A549 (cell line): ENCODE measurements at regions not wholly inside any gene's neighbourhood (a gene's known extent, or its start where the extent isn't known, plus 50 kb on each side); places are given as distances from the start of the nearest gene placed in this dataset.

Experiments used
- ATAC-seq, 2 experiments: fragments of 200-7000 bp in 1 of 2; fragments of >200 bp in 1 of 2; cut with Nextera tagmentation in 1 of 2; cut with Tn5 transposase in 1 of 2; 3 replicates each; pipeline versions ENCODE4 v1.8.0 to v1.9.1; 2018 to 2020; ENCODE audit warnings: mild to moderate bottlenecking in 1 of 2, moderate library complexity in 1 of 2
- CTCF ChIA-PET: fragments of 300-600 bp; sonication (Branson Sonifier 250); formaldehyde crosslinking; extraction: SDS; loops from one replicate; lab custom pipeline; 2021; ENCODE audit warnings: antibody characterized with exemption, inconsistent platforms; lab: Yijun Ruan, JAX
- POLR2A ChIA-PET: fragments of 350-600 bp; formaldehyde crosslinking; extraction: SDS; loops from one replicate; lab custom pipeline; 2021; ENCODE audit warnings: antibody characterized with exemption, inconsistent platforms; lab: Yijun Ruan, JAX
- DNase-seq, 2 experiments: peaks; one replicate each; pipeline versions ENCODE4 v3.0.0 to v3.0.0-alpha.2; 2011 to 2016; ENCODE audit warnings: low read depth in 1 of 2, low spot score in 1 of 2
- FAIRE-seq: peaks from 2 replicates; lab custom pipeline; 2011; peaks lifted over from hg19 to GRCh38; lab: Jason Lieb, UNC
- H3K27ac ChIP-seq, 2 experiments: fragments of >200 bp; sonication (Bioruptor Twin); formaldehyde crosslinking; 3 replicates each; pipeline ENCODE4 v1.5.1; 2016 to 2017
- H3K4me1 ChIP-seq: fragments of >200 bp; sonication (Bioruptor Twin); formaldehyde crosslinking; 3 replicates; pipeline ENCODE4 v1.6.1; 2016
- H3K4me2 ChIP-seq: fragments of >200 bp; sonication (Bioruptor Twin); formaldehyde crosslinking; 3 replicates; pipeline ENCODE4 v1.6.1; 2016
- H3K4me3 ChIP-seq: fragments of >200 bp; sonication (Bioruptor Twin); formaldehyde crosslinking; 3 replicates; pipeline ENCODE4 v1.5.1; 2016
- H3K9me3 ChIP-seq: fragments of >200 bp; sonication (Bioruptor Twin); formaldehyde crosslinking; 3 replicates; pipeline ENCODE4 v1.6.1; 2016
- CHD2 ChIP-seq: fragments of 150-350 bp; IDR thresholded peaks from 2 replicates; pipeline ENCODE4 v1.6.1; 2014; ENCODE audit warnings: low read length; ENCODE audit not compliant: partially characterized antibody
- CHD4 ChIP-seq: fragments of 200-600 bp; sonication (generic); IDR thresholded peaks from 2 replicates; pipeline ENCODE4 v1.6.1; 2016; ENCODE audit warnings: antibody characterized with exemption, mild to moderate bottlenecking, borderline replicate concordance
- EHF ChIP-seq: fragments of 250-450 bp; sonication (Bioruptor Pico); IDR thresholded peaks from 2 replicates; pipeline ENCODE4 v1.5.0; 2020; ENCODE audit warnings: mild to moderate bottlenecking
- FOSL2 ChIP-seq, 2 experiments: fragments of 450-650 bp in 1 of 2; fragments of >200 bp in 1 of 2; sonication (Bioruptor Twin) in 1 of 2; formaldehyde crosslinking; IDR thresholded peaks; 2 replicates each; pipeline versions ENCODE4 v1.5.0 to v1.6.1; 2016 to 2020; ENCODE audit warnings: mild to moderate bottlenecking in 1 of 2, moderate library complexity in 1 of 2
- FOXS1 ChIP-seq: fragments of 250-450 bp; sonication (Bioruptor Pico); IDR thresholded peaks from 2 replicates; pipeline ENCODE4 v1.5.0; 2020; ENCODE audit warnings: mild to moderate bottlenecking, moderate library complexity
- HEYL ChIP-seq: fragments of 250-450 bp; sonication (Bioruptor Pico); IDR thresholded peaks from 2 replicates; pipeline ENCODE4 v1.8.0; 2021; ENCODE audit warnings: mild to moderate bottlenecking, moderate library complexity
- HOXB5 ChIP-seq: fragments of 250-450 bp; sonication (Bioruptor Pico); IDR thresholded peaks from 2 replicates; pipeline ENCODE4 v1.5.0; 2020; ENCODE audit warnings: mild to moderate bottlenecking, moderate library complexity
- JUN ChIP-seq, 2 experiments: fragments of >200 bp; sonication (Bioruptor Twin); formaldehyde crosslinking; IDR thresholded peaks; 2 replicates in 1 of 2; 3 replicates in 1 of 2; pipeline ENCODE4 v1.6.1; 2016 to 2017
- JUNB ChIP-seq: fragments of >200 bp; sonication (Bioruptor Twin); formaldehyde crosslinking; IDR thresholded peaks from 2 replicates; pipeline ENCODE4 v1.6.1; 2016
- KDM1A ChIP-seq: fragments of 200-600 bp; sonication (generic); IDR thresholded peaks from 2 replicates; pipeline ENCODE4 v1.6.1; 2016; ENCODE audit warnings: low read depth, mild to moderate bottlenecking
- NPAS2 ChIP-seq: fragments of 250-450 bp; sonication (Bioruptor Pico); IDR thresholded peaks from 2 replicates; pipeline ENCODE4 v1.8.0; 2022; ENCODE audit warnings: mild to moderate bottlenecking, moderate library complexity, borderline replicate concordance
- PHF8 ChIP-seq: fragments of 200-600 bp; sonication (generic); IDR thresholded peaks from 2 replicates; pipeline ENCODE4 v1.6.1; 2016; ENCODE audit warnings: low read depth, mild to moderate bottlenecking, antibody characterized with exemption, moderate library complexity, borderline replicate concordance
- SMC3 ChIP-seq: fragments of >200 bp; sonication (Bioruptor Twin); formaldehyde crosslinking; IDR thresholded peaks from 3 replicates; pipeline ENCODE4 v1.6.1; 2018; ENCODE audit warnings: inconsistent platforms
- ZFP36 ChIP-seq: fragments of 450-650 bp; IDR thresholded peaks from 2 replicates; pipeline ENCODE4 v1.6.1; 2014; ENCODE audit warnings: borderline replicate concordance; ENCODE audit not compliant: partially characterized antibody
- ZSCAN20 ChIP-seq: fragments of 250-450 bp; sonication (Bioruptor Pico); IDR thresholded peaks from 2 replicates; pipeline ENCODE4 v1.8.0; 2022; ENCODE audit warnings: mild to moderate bottlenecking, moderate library complexity
- WGBS: methylation state at CpG from one replicate; pipeline ENCODE4 v1.1.6; 2017; ENCODE audit errors: missing lambda C conversion rate; 5-methylcytosine and 5-hydroxymethylcytosine counted together
- TF ChIP-seq, protein P1 (sequence below): fragments of 450-650 bp; IDR thresholded peaks from 2 replicates; pipeline ENCODE4 v1.6.1; 2014; ENCODE audit warnings: antibody characterized with exemption
- TF ChIP-seq, protein P2 (sequence below): fragments of 200-600 bp; sonication (generic); IDR thresholded peaks from 2 replicates; pipeline ENCODE4 v1.6.1; 2016; ENCODE audit warnings: antibody characterized with exemption, mild to moderate bottlenecking, moderate library complexity
- TF ChIP-seq, protein P3 (sequence below): IDR thresholded peaks from 2 replicates; pipeline ENCODE4 v1.6.1; 2012
- TF ChIP-seq, protein P4 (sequence below): IDR thresholded peaks from 2 replicates; pipeline ENCODE4 v1.6.1; 2012; ENCODE audit warnings: low read depth, borderline replicate concordance
- TF ChIP-seq, protein P5 (sequence below): fragments of >200 bp; sonication (Bioruptor Twin); formaldehyde crosslinking; IDR thresholded peaks from 3 replicates; pipeline ENCODE4 v1.6.1; 2016
- TF ChIP-seq, protein P6 (sequence below): fragments of >200 bp; sonication (Bioruptor Twin); formaldehyde crosslinking; IDR thresholded peaks from 3 replicates; pipeline ENCODE4 v1.5.1; 2016

DNA sequence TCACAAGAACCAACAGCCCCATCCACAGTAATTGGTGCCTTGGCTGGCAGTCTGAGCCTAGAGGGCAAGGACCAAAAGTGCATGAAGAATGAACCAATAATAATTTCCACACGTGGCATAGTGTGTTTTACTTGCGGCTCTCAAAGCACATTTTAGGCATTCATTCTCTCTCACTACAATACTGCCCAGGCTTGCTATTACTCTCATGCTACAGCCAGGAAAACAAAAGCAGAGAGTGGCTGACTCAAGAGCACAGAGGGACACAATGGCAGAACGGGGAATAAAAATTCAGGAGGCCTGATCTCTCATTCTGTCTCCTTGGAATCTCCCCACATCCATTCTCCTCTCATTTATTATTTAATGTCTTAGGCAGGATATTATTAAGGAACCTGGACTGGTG, 57.0 kb upstream of the NOL4 start:
- H3K9me3 ChIP-seq = no peaks in the 10 kb centered on the region
- TF ChIP-seq, protein P1, sequence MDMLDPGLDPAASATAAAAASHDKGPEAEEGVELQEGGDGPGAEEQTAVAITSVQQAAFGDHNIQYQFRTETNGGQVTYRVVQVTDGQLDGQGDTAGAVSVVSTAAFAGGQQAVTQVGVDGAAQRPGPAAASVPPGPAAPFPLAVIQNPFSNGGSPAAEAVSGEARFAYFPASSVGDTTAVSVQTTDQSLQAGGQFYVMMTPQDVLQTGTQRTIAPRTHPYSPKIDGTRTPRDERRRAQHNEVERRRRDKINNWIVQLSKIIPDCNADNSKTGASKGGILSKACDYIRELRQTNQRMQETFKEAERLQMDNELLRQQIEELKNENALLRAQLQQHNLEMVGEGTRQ = no peak
- no peak for TF ChIP-seq NPAS2
- TF ChIP-seq, protein P2, sequence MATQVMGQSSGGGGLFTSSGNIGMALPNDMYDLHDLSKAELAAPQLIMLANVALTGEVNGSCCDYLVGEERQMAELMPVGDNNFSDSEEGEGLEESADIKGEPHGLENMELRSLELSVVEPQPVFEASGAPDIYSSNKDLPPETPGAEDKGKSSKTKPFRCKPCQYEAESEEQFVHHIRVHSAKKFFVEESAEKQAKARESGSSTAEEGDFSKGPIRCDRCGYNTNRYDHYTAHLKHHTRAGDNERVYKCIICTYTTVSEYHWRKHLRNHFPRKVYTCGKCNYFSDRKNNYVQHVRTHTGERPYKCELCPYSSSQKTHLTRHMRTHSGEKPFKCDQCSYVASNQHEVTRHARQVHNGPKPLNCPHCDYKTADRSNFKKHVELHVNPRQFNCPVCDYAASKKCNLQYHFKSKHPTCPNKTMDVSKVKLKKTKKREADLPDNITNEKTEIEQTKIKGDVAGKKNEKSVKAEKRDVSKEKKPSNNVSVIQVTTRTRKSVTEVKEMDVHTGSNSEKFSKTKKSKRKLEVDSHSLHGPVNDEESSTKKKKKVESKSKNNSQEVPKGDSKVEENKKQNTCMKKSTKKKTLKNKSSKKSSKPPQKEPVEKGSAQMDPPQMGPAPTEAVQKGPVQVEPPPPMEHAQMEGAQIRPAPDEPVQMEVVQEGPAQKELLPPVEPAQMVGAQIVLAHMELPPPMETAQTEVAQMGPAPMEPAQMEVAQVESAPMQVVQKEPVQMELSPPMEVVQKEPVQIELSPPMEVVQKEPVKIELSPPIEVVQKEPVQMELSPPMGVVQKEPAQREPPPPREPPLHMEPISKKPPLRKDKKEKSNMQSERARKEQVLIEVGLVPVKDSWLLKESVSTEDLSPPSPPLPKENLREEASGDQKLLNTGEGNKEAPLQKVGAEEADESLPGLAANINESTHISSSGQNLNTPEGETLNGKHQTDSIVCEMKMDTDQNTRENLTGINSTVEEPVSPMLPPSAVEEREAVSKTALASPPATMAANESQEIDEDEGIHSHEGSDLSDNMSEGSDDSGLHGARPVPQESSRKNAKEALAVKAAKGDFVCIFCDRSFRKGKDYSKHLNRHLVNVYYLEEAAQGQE = no peak
- TF ChIP-seq, protein P3, sequence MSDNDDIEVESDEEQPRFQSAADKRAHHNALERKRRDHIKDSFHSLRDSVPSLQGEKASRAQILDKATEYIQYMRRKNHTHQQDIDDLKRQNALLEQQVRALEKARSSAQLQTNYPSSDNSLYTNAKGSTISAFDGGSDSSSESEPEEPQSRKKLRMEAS = no peak
- TF ChIP-seq, protein P4, sequence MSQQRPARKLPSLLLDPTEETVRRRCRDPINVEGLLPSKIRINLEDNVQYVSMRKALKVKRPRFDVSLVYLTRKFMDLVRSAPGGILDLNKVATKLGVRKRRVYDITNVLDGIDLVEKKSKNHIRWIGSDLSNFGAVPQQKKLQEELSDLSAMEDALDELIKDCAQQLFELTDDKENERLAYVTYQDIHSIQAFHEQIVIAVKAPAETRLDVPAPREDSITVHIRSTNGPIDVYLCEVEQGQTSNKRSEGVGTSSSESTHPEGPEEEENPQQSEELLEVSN = no peak
- no peak for TF ChIP-seq HOXB5 (CRISPR knock-in tag)
- no peak for TF ChIP-seq CHD4
- no peak for TF ChIP-seq JUNB
- TF ChIP-seq FOSL2 (IDR thresholded peaks at IDR 0.05) = no peak
- TF ChIP-seq FOSL2 (CRISPR knock-in tag; IDR thresholded peaks at IDR 0.05) = no peak
- no peak for TF ChIP-seq ZFP36
- no peak for TF ChIP-seq EHF (CRISPR knock-in tag)
- TF ChIP-seq KDM1A = no peak
- TF ChIP-seq PHF8 = no peak
- no peak for TF ChIP-seq FOXS1 (CRISPR knock-in tag)
- no peak for TF ChIP-seq CHD2
- TF ChIP-seq JUN (IDR thresholded peaks at IDR 0.05) = no peak
- TF ChIP-seq, protein P5, sequence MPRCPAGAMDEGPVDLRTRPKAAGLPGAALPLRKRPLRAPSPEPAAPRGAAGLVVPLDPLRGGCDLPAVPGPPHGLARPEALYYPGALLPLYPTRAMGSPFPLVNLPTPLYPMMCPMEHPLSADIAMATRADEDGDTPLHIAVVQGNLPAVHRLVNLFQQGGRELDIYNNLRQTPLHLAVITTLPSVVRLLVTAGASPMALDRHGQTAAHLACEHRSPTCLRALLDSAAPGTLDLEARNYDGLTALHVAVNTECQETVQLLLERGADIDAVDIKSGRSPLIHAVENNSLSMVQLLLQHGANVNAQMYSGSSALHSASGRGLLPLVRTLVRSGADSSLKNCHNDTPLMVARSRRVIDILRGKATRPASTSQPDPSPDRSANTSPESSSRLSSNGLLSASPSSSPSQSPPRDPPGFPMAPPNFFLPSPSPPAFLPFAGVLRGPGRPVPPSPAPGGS = no peak
- TF ChIP-seq, all 56 proteins: peak for 0
- 2% methylated on average over 3 of the region's 3 CpGs for WGBS
- Histone ChIP-seq H3K4me2 (no peak overlapping the region), H3K4me3 (no peak overlapping the region), H3K27ac (no peak overlapping the region), H3K4me1 (no peaks in the 10 kb centered on the region)
- ChIA-PET CTCF (no interaction called here), POLR2A (no interaction called here)
- DNase-seq = no peak
- no peak for ATAC-seq
- FAIRE-seq = no peak

DNA sequence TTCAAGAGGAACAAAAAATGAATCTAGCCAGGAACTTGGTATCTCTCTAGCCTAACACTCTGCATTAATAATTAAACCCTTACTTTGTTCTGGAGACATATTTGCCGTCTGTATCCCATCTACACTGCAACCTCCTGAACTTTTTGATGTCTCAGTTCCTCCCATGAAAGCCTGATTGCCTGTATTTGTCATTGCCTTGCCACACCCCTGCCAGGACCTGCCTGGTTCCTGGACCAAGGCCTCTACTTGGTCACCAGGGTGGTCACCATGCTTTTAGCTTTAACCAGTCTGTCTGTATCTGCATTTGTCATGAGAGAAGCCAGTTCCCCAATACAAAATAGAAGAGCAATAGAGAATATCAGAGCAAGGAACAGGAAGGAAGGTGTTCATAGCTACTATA, 58.8 kb upstream of the NOL4 start:
- FAIRE-seq = no peak

More for the DNA sequence above, 58.8 kb upstream of the NOL4 start:
- 0% methylated on average over 1 of the region's 1 CpG for WGBS
- POLR2A ChIA-PET = no interaction called here
- no peaks in the 10 kb centered on the region for H3K4me1 ChIP-seq
- no peaks in the 10 kb centered on the region for H3K9me3 ChIP-seq
- H3K4me2 ChIP-seq = no peak overlapping the region
- ATAC-seq = no peak
- DNase-seq = no peak
- H3K27ac ChIP-seq = no peak overlapping the region
- CTCF ChIA-PET = no interaction called here
- H3K4me3 ChIP-seq = no peak overlapping the region
- TF ChIP-seq, protein P6, sequence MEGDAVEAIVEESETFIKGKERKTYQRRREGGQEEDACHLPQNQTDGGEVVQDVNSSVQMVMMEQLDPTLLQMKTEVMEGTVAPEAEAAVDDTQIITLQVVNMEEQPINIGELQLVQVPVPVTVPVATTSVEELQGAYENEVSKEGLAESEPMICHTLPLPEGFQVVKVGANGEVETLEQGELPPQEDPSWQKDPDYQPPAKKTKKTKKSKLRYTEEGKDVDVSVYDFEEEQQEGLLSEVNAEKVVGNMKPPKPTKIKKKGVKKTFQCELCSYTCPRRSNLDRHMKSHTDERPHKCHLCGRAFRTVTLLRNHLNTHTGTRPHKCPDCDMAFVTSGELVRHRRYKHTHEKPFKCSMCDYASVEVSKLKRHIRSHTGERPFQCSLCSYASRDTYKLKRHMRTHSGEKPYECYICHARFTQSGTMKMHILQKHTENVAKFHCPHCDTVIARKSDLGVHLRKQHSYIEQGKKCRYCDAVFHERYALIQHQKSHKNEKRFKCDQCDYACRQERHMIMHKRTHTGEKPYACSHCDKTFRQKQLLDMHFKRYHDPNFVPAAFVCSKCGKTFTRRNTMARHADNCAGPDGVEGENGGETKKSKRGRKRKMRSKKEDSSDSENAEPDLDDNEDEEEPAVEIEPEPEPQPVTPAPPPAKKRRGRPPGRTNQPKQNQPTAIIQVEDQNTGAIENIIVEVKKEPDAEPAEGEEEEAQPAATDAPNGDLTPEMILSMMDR = no peak
- TF ChIP-seq SMC3 = no peak
- TF ChIP-seq HEYL (CRISPR knock-in tag) = no peak
- TF ChIP-seq, protein P3 = no peak
- no peak for TF ChIP-seq ZSCAN20 (CRISPR knock-in tag)
- TF ChIP-seq JUN (IDR thresholded peaks at IDR 0.05) = no peak
- no peak for TF ChIP-seq ZFP36
